ENCODE measurements at regions not wholly inside any gene's neighbourhood (a gene's known extent, or its start where the extent isn't known, plus 50 kb on each side); places are given as distances from the start of the nearest gene placed in this dataset.

- TF ChIP-seq EZH2phosphoT487 (IDR thresholded peaks at IDR 0.05; ENCODE audit: borderline replicate concordance, low read depth): no peak
- TF ChIP-seq CHD2 (IDR thresholded peaks at IDR 0.05; ENCODE audit: low read length, partially characterized antibody): no peak
- TF ChIP-seq RFX5 (IDR thresholded peaks at IDR 0.05; ENCODE audit: low read length): no peak
These were observed 65.8 kb upstream of the BCL9 start (continued) for GRCh38 chr1:147475488-147475887.

GRCh38 chr1:147478521-147478920 lies 62.8 kb upstream of the BCL9 start:
- 0% methylated on average over 4 of the region's 4 CpGs for WGBS (ENCODE audit: low lambda C conversion rate)
- no peak for DNase-seq
- H3K4me1 ChIP-seq (ENCODE audit: control insufficient read depth in 1 of 2, insufficient read depth in 2 of 2, low read depth in 1 of 2, low read length in 1 of 2): no peaks in the 10 kb centered on the region
- H3K27me3 ChIP-seq (ENCODE audit: insufficient read depth): no peaks in the 10 kb centered on the region
- H3K36me3 ChIP-seq (replicated peaks in 1 of 2; ENCODE audit: control insufficient read depth in 1 of 2, insufficient read depth in 2 of 2, low read length in 1 of 2): no peaks in the 10 kb centered on the region
- no peak overlapping the region for H3K9ac ChIP-seq
- H3F3A ChIP-seq (replicated peaks; ENCODE audit: insufficient read depth): no peaks in the 10 kb centered on the region
- H4K20me1 ChIP-seq (ENCODE audit: insufficient read depth): no peaks in the 10 kb centered on the region
- ChIA-PET POLR2A (no interaction called here), CTCF (no interaction called here)
- no peak overlapping the region for H3K4me3 ChIP-seq (ENCODE audit: low read depth in 2 of 2, low read length in 1 of 2)
- H3K9me3 ChIP-seq: no peaks in the 10 kb centered on the region
- H2AFZ ChIP-seq (ENCODE audit: low read depth): no peak overlapping the region
- TF ChIP-seq POLR2AphosphoS5 (IDR thresholded peaks at IDR 0.05; ENCODE audit: low read depth, low read length): no peak
- no peak for TF ChIP-seq ELF1 (IDR thresholded peaks at IDR 0.05)
- TF ChIP-seq ZBTB33 (IDR thresholded peaks at IDR 0.05; ENCODE audit: borderline replicate concordance, low read depth): no peak
- no peak for TF ChIP-seq NRF1 (IDR thresholded peaks at IDR 0.05; ENCODE audit: low read depth, low read length)
- TF ChIP-seq FOXJ3 (CRISPR knock-in tag; IDR thresholded peaks at IDR 0.05): no peak
- no peak for TF ChIP-seq IRF3 (IDR thresholded peaks at IDR 0.05; ENCODE audit: low read depth, low read length)
- no peak for TF ChIP-seq TAF1 (IDR thresholded peaks at IDR 0.05; ENCODE audit: borderline replicate concordance, low read depth, low read length)
- TF ChIP-seq GATA2 (CRISPR knock-in tag; IDR thresholded peaks at IDR 0.05): no peak
- TF ChIP-seq YY1 (IDR thresholded peaks at IDR 0.05; ENCODE audit: low read depth): no peak
- TF ChIP-seq SMC3 (IDR thresholded peaks at IDR 0.05; ENCODE audit: low read depth, low read length): no peak
- TF ChIP-seq EZH2phosphoT487 (IDR thresholded peaks at IDR 0.05; ENCODE audit: borderline replicate concordance, low read depth): no peak
- no peak for TF ChIP-seq TEAD4 (IDR thresholded peaks at IDR 0.05; ENCODE audit: borderline replicate concordance, insufficient read depth)
- TF ChIP-seq RXRA (IDR thresholded peaks at IDR 0.05; ENCODE audit: borderline replicate concordance, low read depth): no peak
- no peak for TF ChIP-seq FOSL2 (IDR thresholded peaks at IDR 0.05; ENCODE audit: borderline replicate concordance, low read depth)
- no peak for TF ChIP-seq MAX (IDR thresholded peaks at IDR 0.05; ENCODE audit: low read depth)
- TF ChIP-seq USF2 (IDR thresholded peaks at IDR 0.05; ENCODE audit: borderline replicate concordance, low read depth, low read length): no peak
- no peaks in the 10 kb centered on the region for H3K79me2 ChIP-seq (ENCODE audit: insufficient read depth)
- H3K9me2 ChIP-seq: no peaks in the 10 kb centered on the region
- no peak overlapping the region for H3K4me2 ChIP-seq
- no peak overlapping the region for H3K27ac ChIP-seq (ENCODE audit: low read depth in 2 of 2, low read length in 1 of 2)

Measured in SK-N-SH (cell line).